ENCODE measurements at regions not wholly inside any gene's neighbourhood (a gene's known extent, or its start where the extent isn't known, plus 50 kb on each side); places are given as distances from the start of the nearest gene placed in this dataset.

DNA sequence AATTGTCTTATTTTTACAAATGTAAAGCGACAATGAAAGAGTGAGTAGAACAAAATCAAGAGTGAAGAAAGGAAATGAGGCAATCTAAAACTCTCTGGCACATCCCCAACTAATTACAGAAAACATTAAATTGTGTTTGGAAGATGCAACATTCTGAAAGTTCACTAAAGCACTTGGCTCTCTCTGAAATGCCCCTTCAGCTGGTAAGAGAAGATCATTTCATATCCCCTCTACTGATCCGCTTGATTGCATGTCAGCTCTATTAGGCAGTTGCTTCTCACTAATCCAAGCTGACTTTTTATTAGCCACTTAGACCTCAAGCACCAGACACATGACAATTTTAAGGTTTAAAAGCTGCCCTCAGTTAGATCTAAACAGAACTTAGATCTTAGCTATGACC is 262.8 kb upstream of the PRMT6 start:
- TF ChIP-seq CTCF (IDR thresholded peaks at IDR 0.05 in 8 of 11, conservative IDR thresholded peaks at IDR 0.05 in 3 of 11) (no peak), POLR2AphosphoS5 (IDR thresholded peaks at IDR 0.05) (no peak), POLR2A (IDR thresholded peaks at IDR 0.05) (no peak)
